HFF-Myc (cell line): ENCODE measurements at regions not wholly inside any gene's neighbourhood (a gene's known extent, or its start where the extent isn't known, plus 50 kb on each side); places are given as distances from the start of the nearest gene placed in this dataset.

Experiments used
- DNase-seq: peaks from one replicate; pipeline ENCODE4 v3.0.0-alpha.2; 2011; ENCODE audit warnings: low read depth; ENCODE audit errors: extremely low read depth
- H3K4me3 ChIP-seq: replicated peaks from 2 replicates; pipeline ENCODE4 v1.5.1; 2011; ENCODE audit warnings: low read depth, mild to moderate bottlenecking, control low read depth, low read length
- CTCF ChIP-seq: IDR thresholded peaks from 2 replicates; pipeline ENCODE4 v1.5.1; 2012; ENCODE audit warnings: mild to moderate bottlenecking, low read depth, low read length, control low read depth; ENCODE audit errors: missing control alignments

GRCh38 chr6:19432966-19433498, 404.1 kb upstream of the ID4 start:
- no peak for TF ChIP-seq CTCF
- no peak for DNase-seq
- no peak overlapping the region for H3K4me3 ChIP-seq

GRCh38 chr6:19434065-19434464, 403.1 kb upstream of the ID4 start:
- no peak for TF ChIP-seq CTCF
- H3K4me3 ChIP-seq, result no peak overlapping the region
- DNase-seq, result no peak

- no peak overlapping the region for H3K4me3 ChIP-seq
- DNase-seq, result no peak
- TF ChIP-seq CTCF, result no peak
Observed at GRCh38 chr6:19435755-19436154, 401.4 kb upstream of the ID4 start.

- no peak overlapping the region for H3K4me3 ChIP-seq
- no peak for DNase-seq
- TF ChIP-seq CTCF, result no peak
Observed at GRCh38 chr6:19438566-19439353, 398.4 kb upstream of the ID4 start.

- no peak overlapping the region for H3K4me3 ChIP-seq
- no peak for TF ChIP-seq CTCF
- DNase-seq, result no peak
Observed at GRCh38 chr6:19440531-19440930, 396.6 kb upstream of the ID4 start.

- no peak for TF ChIP-seq CTCF
Observed at GRCh38 chr6:19443411-19443810, 393.8 kb upstream of the ID4 start.

GRCh38 chr6:19444041-19444440, 393.1 kb upstream of the ID4 start:
- H3K4me3 ChIP-seq, result no peak overlapping the region
- no peak for TF ChIP-seq CTCF
- no peak for DNase-seq

More at GRCh38 chr6:19443411-19443810, 393.8 kb upstream of the ID4 start:
- no peak for DNase-seq
- H3K4me3 ChIP-seq, result no peak overlapping the region
